ENCODE measurements at regions not wholly inside any gene's neighbourhood (a gene's known extent, or its start where the extent isn't known, plus 50 kb on each side); places are given as distances from the start of the nearest gene placed in this dataset.
"Not testable (repeated sequence)": the region's sequence is repeated elsewhere in the genome, so short reads cannot be mapped to it uniquely, and the experiment has no call there.

DNA sequence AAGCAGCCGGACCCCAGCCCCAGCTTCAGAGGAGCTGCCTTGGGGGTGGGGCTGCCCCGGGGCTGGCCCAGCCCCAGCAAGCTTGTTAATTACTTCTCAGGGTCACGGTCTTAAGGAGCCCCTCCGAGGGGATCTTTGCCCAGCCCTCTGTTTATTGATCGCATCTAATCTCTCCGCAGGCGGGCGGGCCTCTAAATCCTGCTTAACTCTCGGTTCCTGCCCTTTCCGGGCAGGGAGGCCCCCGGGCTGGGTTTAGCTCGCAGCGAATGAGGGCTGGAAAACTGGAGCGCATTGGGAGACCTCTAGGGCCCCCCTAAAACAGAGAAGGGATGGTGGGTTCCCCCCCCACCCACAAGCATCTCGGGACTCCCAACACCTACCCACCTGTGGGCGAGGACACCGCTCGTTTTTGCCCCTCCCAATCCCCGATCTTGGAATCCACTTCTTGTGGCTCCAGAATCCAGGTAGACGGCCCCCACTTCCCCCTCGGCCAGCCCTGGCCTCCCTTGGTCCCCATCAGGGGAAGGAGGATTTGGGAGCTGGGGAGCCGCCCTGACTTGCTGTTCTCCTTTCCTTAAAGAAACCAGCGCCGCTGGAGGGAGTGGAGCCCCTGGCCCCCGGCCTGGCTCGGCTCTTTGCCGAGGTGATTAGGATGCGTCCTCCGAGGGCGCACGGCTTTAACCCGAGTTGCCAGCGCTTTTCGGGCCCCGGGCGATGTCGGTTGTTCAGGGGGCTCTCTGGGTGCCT lies 59.5 kb upstream of the ADGRL1 start:
- no peak overlapping the region for H3K27ac ChIP-seq
- TF ChIP-seq, protein P1, sequence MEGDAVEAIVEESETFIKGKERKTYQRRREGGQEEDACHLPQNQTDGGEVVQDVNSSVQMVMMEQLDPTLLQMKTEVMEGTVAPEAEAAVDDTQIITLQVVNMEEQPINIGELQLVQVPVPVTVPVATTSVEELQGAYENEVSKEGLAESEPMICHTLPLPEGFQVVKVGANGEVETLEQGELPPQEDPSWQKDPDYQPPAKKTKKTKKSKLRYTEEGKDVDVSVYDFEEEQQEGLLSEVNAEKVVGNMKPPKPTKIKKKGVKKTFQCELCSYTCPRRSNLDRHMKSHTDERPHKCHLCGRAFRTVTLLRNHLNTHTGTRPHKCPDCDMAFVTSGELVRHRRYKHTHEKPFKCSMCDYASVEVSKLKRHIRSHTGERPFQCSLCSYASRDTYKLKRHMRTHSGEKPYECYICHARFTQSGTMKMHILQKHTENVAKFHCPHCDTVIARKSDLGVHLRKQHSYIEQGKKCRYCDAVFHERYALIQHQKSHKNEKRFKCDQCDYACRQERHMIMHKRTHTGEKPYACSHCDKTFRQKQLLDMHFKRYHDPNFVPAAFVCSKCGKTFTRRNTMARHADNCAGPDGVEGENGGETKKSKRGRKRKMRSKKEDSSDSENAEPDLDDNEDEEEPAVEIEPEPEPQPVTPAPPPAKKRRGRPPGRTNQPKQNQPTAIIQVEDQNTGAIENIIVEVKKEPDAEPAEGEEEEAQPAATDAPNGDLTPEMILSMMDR (IDR thresholded peaks at IDR 0.05), result no peak
- DNase-seq (ENCODE audit: low spot score), result no peak
- H3K4me3 ChIP-seq, result no peak overlapping the region

DNA sequence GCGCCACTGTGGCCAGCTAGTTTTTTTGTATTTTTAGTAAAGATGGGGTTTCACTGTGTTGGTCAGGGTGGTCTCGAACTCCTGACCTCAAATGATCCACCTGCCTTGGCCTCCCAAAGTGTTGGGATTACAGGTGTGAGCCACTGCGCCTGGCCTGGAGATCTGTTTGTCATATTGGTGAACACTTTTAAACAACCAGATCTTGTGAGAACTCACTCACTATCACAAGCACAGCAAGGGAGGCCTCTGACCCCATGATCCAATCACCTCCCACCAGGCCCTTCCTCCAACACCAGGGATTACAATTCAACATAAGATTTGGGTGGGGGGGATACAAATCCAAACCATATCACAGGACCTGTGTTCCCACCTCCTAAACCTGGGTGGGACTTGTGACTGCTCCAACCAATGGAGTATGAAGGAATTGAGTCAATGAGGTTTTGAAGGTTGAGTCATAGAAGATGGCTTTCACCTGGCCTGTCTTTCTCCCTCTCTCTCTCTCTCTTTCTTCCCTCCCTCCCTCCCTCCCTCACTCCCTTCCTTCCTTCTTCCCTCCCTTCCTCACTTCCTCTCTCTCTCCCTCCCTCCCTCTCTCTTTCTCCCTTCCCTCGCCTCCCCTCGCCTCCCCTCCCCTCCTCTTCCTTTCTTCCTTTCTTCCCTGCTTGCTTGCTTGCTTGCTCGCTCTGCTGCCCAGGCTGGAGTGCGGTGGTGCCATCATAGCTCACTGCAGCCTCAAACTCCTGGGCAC lies 50.1 kb upstream of the ADGRL1 start:
- not testable (repeated sequence) for DNase-seq (ENCODE audit: low spot score)

More for the DNA sequence above, 50.1 kb upstream of the ADGRL1 start:
- H3K27ac ChIP-seq, H3K4me3 ChIP-seq: not testable (repeated sequence)

All from coronary artery (tissue), 2 donors.